Hematopoietic multipotent progenitor cell treated with erythropoietin and hydrocortisone succinate and interleukin-3 and kit ligand, for 8 days (in vitro differentiated cells): ENCODE measurements at regions not wholly inside any gene's neighbourhood (a gene's known extent, or its start where the extent isn't known, plus 50 kb on each side); places are given as distances from the start of the nearest gene placed in this dataset.
"Not testable (repeated sequence)": the region's sequence is repeated elsewhere in the genome, so short reads cannot be mapped to it uniquely, and the experiment has no call there.

Source experiments
- DNase-seq: peaks from one replicate; pipeline ENCODE4 v3.0.0-alpha.2; 2015

- no peak for DNase-seq
Observed at GRCh38 chr22:22977479-22978200, 90.0 kb downstream of the IGLL5 start.

GRCh38 chr22:22978637-22979036 is 91.0 kb downstream of the IGLL5 start:
- no peak for DNase-seq

- no peak for DNase-seq
Observed at GRCh38 chr22:22979121-22979724, 91.1 kb upstream of the GNAZ start.

GRCh38 chr22:22979954-22980353 is 90.4 kb upstream of the GNAZ start:
- no peak for DNase-seq

GRCh38 chr22:22981670-22982571 is 88.4 kb upstream of the GNAZ start:
- DNase-seq = no peak

- no peak for DNase-seq
Observed at GRCh38 chr22:22982616-22983015, 87.7 kb upstream of the GNAZ start.

GRCh38 chr22:22983123-22983522 is 87.2 kb upstream of the GNAZ start:
- no peak for DNase-seq

GRCh38 chr22:22983816-22984215 is 86.5 kb upstream of the GNAZ start:
- no peak for DNase-seq

GRCh38 chr22:22984967-22985366 is 85.4 kb upstream of the GNAZ start:
- DNase-seq = no peak

- DNase-seq = no peak
Observed at GRCh38 chr22:22986008-22986407, 84.3 kb upstream of the GNAZ start.

- no peak for DNase-seq
Observed at GRCh38 chr22:22986640-22987039, 83.7 kb upstream of the GNAZ start.

- no peak for DNase-seq
Observed at GRCh38 chr22:22988150-22988549, 82.2 kb upstream of the GNAZ start.

- DNase-seq = no peak
Observed at GRCh38 chr22:22988785-22989184, 81.5 kb upstream of the GNAZ start.

- no peak for DNase-seq
Observed at GRCh38 chr22:22989856-22990255, 80.5 kb upstream of the GNAZ start.

GRCh38 chr22:22990711-22991505 is 79.4 kb upstream of the GNAZ start:
- not testable (repeated sequence) for DNase-seq

- DNase-seq = no peak
Observed at GRCh38 chr22:22992474-22992873, 77.8 kb upstream of the GNAZ start.

- no peak for DNase-seq
Observed at GRCh38 chr22:22993184-22993583, 77.1 kb upstream of the GNAZ start.

GRCh38 chr22:22995166-22995565 is 75.2 kb upstream of the GNAZ start:
- no peak for DNase-seq

- no peak for DNase-seq
Observed at GRCh38 chr22:22996511-22997261, 73.6 kb upstream of the GNAZ start.

- DNase-seq = no peak
Observed at GRCh38 chr22:22997262-22997898, 72.9 kb upstream of the GNAZ start.

GRCh38 chr22:22997988-22998387 is 72.3 kb upstream of the GNAZ start:
- no peak for DNase-seq

GRCh38 chr22:22999523-22999922 is 70.8 kb upstream of the GNAZ start:
- no peak for DNase-seq
